Peyer's patch (tissue), 4 donors: ENCODE measurements at regions not wholly inside any gene's neighbourhood (a gene's known extent, or its start where the extent isn't known, plus 50 kb on each side); places are given as distances from the start of the nearest gene placed in this dataset.

ENCODE experiments used
- POLR2A ChIP-seq, 2 donors: fragments of 450-650 bp; IDR thresholded peaks; one replicate each; pipeline ENCODE4 v1.5.1; 2017; ENCODE audit warnings: antibody characterized with exemption in 2 of 2, mild to moderate bottlenecking in 2 of 2, moderate library complexity in 2 of 2
- TF ChIP-seq, protein P1 (sequence below), 6 experiments: fragments of 450-650 bp in 4 of 6; fragments of 200-600 bp in 2 of 6; sonication (generic) in 1 of 6; IDR thresholded peaks; one replicate each; pipeline ENCODE4 v1.5.1; 2017 to 2019; ENCODE audit warnings: antibody characterized with exemption in 6 of 6, mild to moderate bottlenecking in 3 of 6, moderate library complexity in 1 of 6

DNA sequence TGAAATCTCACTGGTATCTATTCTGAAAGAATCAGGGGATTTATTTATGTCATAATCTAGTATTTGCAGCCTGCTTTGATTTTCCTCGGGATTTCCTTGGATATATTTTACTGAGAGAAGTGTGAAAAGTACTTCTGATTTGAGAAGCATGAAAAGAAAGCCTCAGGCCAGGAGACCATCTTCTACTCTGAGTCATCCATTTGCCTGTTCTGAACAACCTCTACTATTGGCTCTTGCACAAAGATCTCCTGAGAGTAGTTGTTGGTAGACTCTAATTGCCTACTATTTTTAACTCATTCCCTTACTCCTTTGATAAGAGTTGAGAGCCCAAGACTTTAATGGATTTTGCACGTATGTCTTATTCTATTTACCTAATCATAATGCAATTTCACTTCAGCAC lies 318.9 kb downstream of the BCHE start:
- TF ChIP-seq, protein P1, sequence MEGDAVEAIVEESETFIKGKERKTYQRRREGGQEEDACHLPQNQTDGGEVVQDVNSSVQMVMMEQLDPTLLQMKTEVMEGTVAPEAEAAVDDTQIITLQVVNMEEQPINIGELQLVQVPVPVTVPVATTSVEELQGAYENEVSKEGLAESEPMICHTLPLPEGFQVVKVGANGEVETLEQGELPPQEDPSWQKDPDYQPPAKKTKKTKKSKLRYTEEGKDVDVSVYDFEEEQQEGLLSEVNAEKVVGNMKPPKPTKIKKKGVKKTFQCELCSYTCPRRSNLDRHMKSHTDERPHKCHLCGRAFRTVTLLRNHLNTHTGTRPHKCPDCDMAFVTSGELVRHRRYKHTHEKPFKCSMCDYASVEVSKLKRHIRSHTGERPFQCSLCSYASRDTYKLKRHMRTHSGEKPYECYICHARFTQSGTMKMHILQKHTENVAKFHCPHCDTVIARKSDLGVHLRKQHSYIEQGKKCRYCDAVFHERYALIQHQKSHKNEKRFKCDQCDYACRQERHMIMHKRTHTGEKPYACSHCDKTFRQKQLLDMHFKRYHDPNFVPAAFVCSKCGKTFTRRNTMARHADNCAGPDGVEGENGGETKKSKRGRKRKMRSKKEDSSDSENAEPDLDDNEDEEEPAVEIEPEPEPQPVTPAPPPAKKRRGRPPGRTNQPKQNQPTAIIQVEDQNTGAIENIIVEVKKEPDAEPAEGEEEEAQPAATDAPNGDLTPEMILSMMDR (IDR thresholded peaks at IDR 0.05), result no peak
- TF ChIP-seq POLR2A (IDR thresholded peaks at IDR 0.05), result no peak
